Coronary artery (tissue), 2 donors: ENCODE measurements at regions not wholly inside any gene's neighbourhood (a gene's known extent, or its start where the extent isn't known, plus 50 kb on each side); places are given as distances from the start of the nearest gene placed in this dataset.

Experiments
- DNase-seq: peaks from one replicate; pipeline ENCODE4 v3.0.0-alpha.2; 2017; ENCODE audit warnings: low spot score
- H3K27ac ChIP-seq, 2 donors: fragments of 200-600 bp; sonication (generic); one replicate each; pipeline ENCODE4 v1.5.1; 2016 to 2019
- H3K4me3 ChIP-seq: fragments of 200-600 bp; sonication (generic); 2 replicates; pipeline ENCODE4 v1.5.1; 2016; ENCODE audit warnings: mild to moderate bottlenecking, moderate library complexity
- CTCF ChIP-seq: fragments of 200-600 bp; sonication (generic); IDR thresholded peaks from one replicate; pipeline ENCODE4 v1.5.1; 2019; ENCODE audit warnings: antibody characterized with exemption

GRCh38 chr13:63541336-63541735 lies 2125.7 kb upstream of the PCDH20 start:
- DNase-seq, result no peak
- no peak for TF ChIP-seq CTCF
- H3K27ac ChIP-seq, result no peak overlapping the region
- no peak overlapping the region for H3K4me3 ChIP-seq

- Histone ChIP-seq H3K27ac (no peak overlapping the region), H3K4me3 (no peak overlapping the region)
- no peak for DNase-seq
- TF ChIP-seq CTCF, result no peak
These were observed 2124.4 kb upstream of the PCDH20 start for GRCh38 chr13:63540061-63540460.

- no peak overlapping the region for H3K27ac ChIP-seq
- no peak for TF ChIP-seq CTCF
- H3K4me3 ChIP-seq, result no peak overlapping the region
- DNase-seq, result no peak
These were observed 2101.7 kb upstream of the PCDH20 start for GRCh38 chr13:63517371-63517770.

GRCh38 chr13:63516124-63516523 lies 2100.5 kb upstream of the PCDH20 start:
- TF ChIP-seq CTCF, result no peak
- Histone ChIP-seq H3K27ac (no peak overlapping the region), H3K4me3 (no peak overlapping the region)
- no peak for DNase-seq

GRCh38 chr13:63514886-63515285 lies 2099.2 kb upstream of the PCDH20 start:
- no peak overlapping the region for H3K27ac ChIP-seq
- no peak for TF ChIP-seq CTCF
- H3K4me3 ChIP-seq, result no peak overlapping the region
- DNase-seq, result no peak

- H3K27ac ChIP-seq, result no peak overlapping the region
- no peak for DNase-seq
- no peak for TF ChIP-seq CTCF
- H3K4me3 ChIP-seq, result no peak overlapping the region
These were observed 2096.4 kb upstream of the PCDH20 start for GRCh38 chr13:63512095-63512494.

- no peak for TF ChIP-seq CTCF
These were observed 2086.1 kb upstream of the PCDH20 start for GRCh38 chr13:63501702-63502101.

More at GRCh38 chr13:63501702-63502101, 2086.1 kb upstream of the PCDH20 start:
- DNase-seq, result no peak
- Histone ChIP-seq H3K4me3 (no peak overlapping the region), H3K27ac (no peak overlapping the region)
